ENCODE measurements at regions not wholly inside any gene's neighbourhood (a gene's known extent, or its start where the extent isn't known, plus 50 kb on each side); places are given as distances from the start of the nearest gene placed in this dataset.

DNA sequence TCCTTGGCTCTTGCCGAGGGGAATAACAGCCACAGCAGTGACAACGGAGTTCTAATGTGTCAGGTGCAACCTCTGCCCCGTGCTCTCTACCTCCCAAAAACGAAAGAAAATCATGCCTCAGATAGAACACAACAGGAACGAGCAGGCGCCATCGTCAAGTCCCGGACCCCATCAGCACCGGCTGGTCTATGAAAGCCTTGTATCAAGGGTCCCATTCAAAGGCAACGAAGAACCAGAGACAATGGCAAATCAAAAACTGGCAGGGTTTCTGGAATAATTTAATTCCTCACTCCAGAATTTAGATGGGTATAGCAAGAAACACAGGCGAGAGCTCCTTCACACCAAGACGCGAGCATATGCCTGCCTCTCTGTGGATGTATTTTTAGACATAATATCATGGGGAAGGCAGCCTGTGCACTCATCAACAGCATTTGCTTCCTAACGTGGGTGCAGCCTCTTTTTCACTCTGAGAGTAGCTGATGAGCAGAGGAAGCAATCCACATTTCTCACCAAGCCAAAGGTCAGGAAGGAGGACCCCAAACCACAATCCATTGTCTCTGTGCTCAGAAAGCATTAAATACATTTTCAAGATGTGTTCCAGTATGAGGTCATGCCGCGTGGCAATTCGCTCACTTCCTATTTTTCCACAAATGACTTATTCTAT, 193.4 kb upstream of the BLID start:
- H3K9ac ChIP-seq (ENCODE audit: insufficient read length), result no peak overlapping the region
- no peak for TF ChIP-seq FOXP2 (optimal IDR thresholded peaks at IDR 0.05; ENCODE audit: control extremely low read depth, extremely low read length, insufficient read depth)
- no peak for TF ChIP-seq EZH2 (IDR thresholded peaks at IDR 0.05)
- TF ChIP-seq POLR2AphosphoS5 (IDR thresholded peaks at IDR 0.05; ENCODE audit: borderline replicate concordance, low read depth, low read length), result no peak
- H3K27ac ChIP-seq, result no peak overlapping the region
- no peaks in the 10 kb centered on the region for H3K9me3 ChIP-seq (ENCODE audit: low read depth, low read length)
- H3K36me3 ChIP-seq (ENCODE audit: insufficient read depth, low read length), result no peaks in the 10 kb centered on the region
- no peak overlapping the region for H3K4me3 ChIP-seq
- DNase-seq (ENCODE audit: low read depth, low spot score), result no peak

- Histone ChIP-seq H3K36me3 (ENCODE audit: insufficient read depth, low read length) (no peaks in the 10 kb centered on the region), H3K9ac (ENCODE audit: insufficient read length) (no peak overlapping the region), H3K9me3 (ENCODE audit: low read depth, low read length) (no peaks in the 10 kb centered on the region), H3K4me3 (no peak overlapping the region), H3K27ac (no peak overlapping the region)
- TF ChIP-seq POLR2AphosphoS5 (IDR thresholded peaks at IDR 0.05; ENCODE audit: borderline replicate concordance, low read depth, low read length), result no peak
- DNase-seq (ENCODE audit: low read depth, low spot score), result no peak
Observed at GRCh38 chr11:122308226-122308625, 192.2 kb upstream of the BLID start.

- Histone ChIP-seq H3K9ac (ENCODE audit: insufficient read length) (no peak overlapping the region), H3K27ac (no peak overlapping the region), H3K9me3 (ENCODE audit: low read depth, low read length) (no peaks in the 10 kb centered on the region), H3K36me3 (ENCODE audit: insufficient read depth, low read length) (no peaks in the 10 kb centered on the region), H3K4me3 (no peak overlapping the region)
- TF ChIP-seq FOXP2 (optimal IDR thresholded peaks at IDR 0.05; ENCODE audit: control extremely low read depth, extremely low read length, insufficient read depth) (no peak), POLR2AphosphoS5 (IDR thresholded peaks at IDR 0.05; ENCODE audit: borderline replicate concordance, low read depth, low read length) (no peak), EZH2 (IDR thresholded peaks at IDR 0.05) (no peak)
- DNase-seq (ENCODE audit: low read depth, low spot score), result no peak
Observed at GRCh38 chr11:122307476-122308035, 191.5 kb upstream of the BLID start.

DNA sequence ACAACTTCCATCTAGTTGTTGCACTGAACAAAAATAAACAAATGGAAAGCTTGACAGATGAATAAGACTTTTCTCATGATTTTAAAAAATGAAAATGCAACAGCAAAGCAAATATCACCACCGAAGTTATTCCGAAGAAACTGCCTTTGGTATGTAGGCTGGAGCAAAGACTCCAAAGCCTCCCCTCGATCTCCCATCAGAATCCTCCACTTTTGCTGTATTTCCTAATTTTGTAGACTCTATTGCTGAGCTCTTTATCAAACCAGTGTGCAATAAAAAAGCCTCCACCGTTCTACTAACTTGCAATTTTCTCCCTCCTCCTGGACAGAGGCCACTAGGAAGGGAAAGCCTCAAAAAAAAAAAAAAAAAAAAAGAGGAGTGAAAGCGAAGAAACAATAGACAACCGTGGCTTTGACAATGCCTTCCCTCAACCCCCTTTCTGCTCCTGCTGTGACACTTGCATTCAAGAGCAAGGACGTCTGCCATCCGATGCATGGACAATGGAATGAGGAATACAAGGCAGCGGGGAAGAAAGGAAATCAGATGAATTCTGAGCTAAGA, 190.9 kb upstream of the BLID start:
- Histone ChIP-seq H3K4me3 (no peak overlapping the region), H3K36me3 (ENCODE audit: insufficient read depth, low read length) (no peaks in the 10 kb centered on the region), H3K27ac (no peak overlapping the region), H3K9me3 (ENCODE audit: low read depth, low read length) (no peaks in the 10 kb centered on the region), H3K9ac (ENCODE audit: insufficient read length) (no peak overlapping the region)
- TF ChIP-seq EZH2 (IDR thresholded peaks at IDR 0.05) (no peak), FOXP2 (optimal IDR thresholded peaks at IDR 0.05; ENCODE audit: control extremely low read depth, extremely low read length, insufficient read depth) (no peak), POLR2AphosphoS5 (IDR thresholded peaks at IDR 0.05; ENCODE audit: borderline replicate concordance, low read depth, low read length) (no peak)
- no peak for DNase-seq (ENCODE audit: low read depth, low spot score)

GRCh38 chr11:122305426-122306320, 189.7 kb upstream of the BLID start:
- Histone ChIP-seq H3K9ac (ENCODE audit: insufficient read length) (no peak overlapping the region), H3K27ac (no peak overlapping the region), H3K9me3 (ENCODE audit: low read depth, low read length) (no peaks in the 10 kb centered on the region), H3K36me3 (ENCODE audit: insufficient read depth, low read length) (no peaks in the 10 kb centered on the region), H3K4me3 (no peak overlapping the region)
- TF ChIP-seq EZH2 (IDR thresholded peaks at IDR 0.05), result no peak
- no peak for TF ChIP-seq POLR2AphosphoS5 (IDR thresholded peaks at IDR 0.05; ENCODE audit: borderline replicate concordance, low read depth, low read length)
- TF ChIP-seq FOXP2 (optimal IDR thresholded peaks at IDR 0.05; ENCODE audit: control extremely low read depth, extremely low read length, insufficient read depth), result no peak
- DNase-seq (ENCODE audit: low read depth, low spot score), result no peak

DNA sequence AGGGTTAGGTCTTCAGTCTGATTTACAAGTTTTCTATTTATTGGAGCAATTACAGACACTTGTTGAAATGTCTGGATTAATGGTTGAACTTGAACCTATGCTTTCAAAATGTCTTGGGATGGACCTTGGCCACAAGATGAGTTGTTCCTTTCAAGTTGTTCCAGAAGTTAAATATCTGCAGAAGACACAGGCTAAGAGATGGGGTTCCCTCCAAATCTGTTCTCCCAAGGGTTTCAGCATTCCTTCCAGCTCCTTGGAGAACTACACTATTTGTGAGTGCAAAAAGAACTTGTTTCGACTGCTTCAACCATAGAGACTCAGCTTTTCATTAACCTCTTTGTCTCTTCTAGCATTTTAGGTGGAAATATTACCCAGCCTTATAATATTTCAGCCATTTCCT, 189.0 kb upstream of the BLID start:
- no peak for TF ChIP-seq EZH2 (IDR thresholded peaks at IDR 0.05)
- no peak for TF ChIP-seq POLR2AphosphoS5 (IDR thresholded peaks at IDR 0.05; ENCODE audit: borderline replicate concordance, low read depth, low read length)
- no peak for TF ChIP-seq FOXP2 (optimal IDR thresholded peaks at IDR 0.05; ENCODE audit: control extremely low read depth, extremely low read length, insufficient read depth)
- no peak overlapping the region for H3K4me3 ChIP-seq
- no peaks in the 10 kb centered on the region for H3K9me3 ChIP-seq (ENCODE audit: low read depth, low read length)
- no peak overlapping the region for H3K27ac ChIP-seq
- H3K36me3 ChIP-seq (ENCODE audit: insufficient read depth, low read length), result no peaks in the 10 kb centered on the region
- no peak overlapping the region for H3K9ac ChIP-seq (ENCODE audit: insufficient read length)
- no peak for DNase-seq (ENCODE audit: low read depth, low spot score)

DNA sequence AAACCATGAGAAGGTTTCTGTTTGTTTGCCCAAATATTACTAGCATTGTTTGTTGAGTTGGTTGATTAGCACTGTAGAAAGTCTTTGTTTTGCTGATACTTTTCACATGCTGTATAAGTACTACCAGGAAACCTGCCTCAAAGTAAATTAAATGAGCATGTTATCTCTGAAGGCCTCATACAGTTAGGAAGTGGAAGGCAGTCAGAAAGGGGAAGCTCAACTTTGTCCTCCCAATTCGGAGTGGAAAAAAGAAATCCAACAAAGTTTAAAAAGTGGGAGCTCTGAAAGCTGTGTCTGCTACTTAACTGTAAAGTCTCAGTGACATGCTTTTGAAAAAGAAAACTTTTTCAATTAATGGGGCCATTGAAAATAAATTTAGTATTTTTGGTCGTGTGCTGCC, 188.3 kb upstream of the BLID start:
- no peaks in the 10 kb centered on the region for H3K9me3 ChIP-seq (ENCODE audit: low read depth, low read length)
- TF ChIP-seq FOXP2 (optimal IDR thresholded peaks at IDR 0.05; ENCODE audit: control extremely low read depth, extremely low read length, insufficient read depth) (no peak), POLR2AphosphoS5 (IDR thresholded peaks at IDR 0.05; ENCODE audit: borderline replicate concordance, low read depth, low read length) (no peak), EZH2 (IDR thresholded peaks at IDR 0.05) (no peak)
- H3K27ac ChIP-seq, result no peak overlapping the region
- H3K4me3 ChIP-seq, result no peak overlapping the region
- H3K36me3 ChIP-seq (ENCODE audit: insufficient read depth, low read length), result no peaks in the 10 kb centered on the region
- H3K9ac ChIP-seq (ENCODE audit: insufficient read length), result no peak overlapping the region
- no peak for DNase-seq (ENCODE audit: low read depth, low spot score)

GRCh38 chr11:122294041-122294440, 178.0 kb upstream of the BLID start:
- H3K4me3 ChIP-seq, result no peak overlapping the region
- TF ChIP-seq POLR2AphosphoS5 (IDR thresholded peaks at IDR 0.05; ENCODE audit: borderline replicate concordance, low read depth, low read length) (no peak), FOXP2 (optimal IDR thresholded peaks at IDR 0.05; ENCODE audit: control extremely low read depth, extremely low read length, insufficient read depth) (no peak), EZH2 (IDR thresholded peaks at IDR 0.05) (no peak)
- no peaks in the 10 kb centered on the region for H3K9me3 ChIP-seq (ENCODE audit: low read depth, low read length)
- H3K36me3 ChIP-seq (ENCODE audit: insufficient read depth, low read length), result no peaks in the 10 kb centered on the region
- H3K9ac ChIP-seq (ENCODE audit: insufficient read length), result no peak overlapping the region
- no peak for DNase-seq (ENCODE audit: low read depth, low spot score)
- H3K27ac ChIP-seq, result no peak overlapping the region

Data from SK-N-MC (cell line).